Activated CD4-positive, alpha-beta T cell treated with anti-CD3 and anti-CD28 coated beads for 4 hours (primary cell): ENCODE measurements at regions not wholly inside any gene's neighbourhood (a gene's known extent, or its start where the extent isn't known, plus 50 kb on each side); places are given as distances from the start of the nearest gene placed in this dataset.
"Not testable (repeated sequence)": the region's sequence is repeated elsewhere in the genome, so short reads cannot be mapped to it uniquely, and the experiment has no call there.

Source experiments
- DNase-seq, 2 donors: peaks; one replicate each; pipeline ENCODE4 v3.0.0-alpha.2; 2020

- DNase-seq: no peak
Observed at GRCh38 chr1:70556541-70556940, 145.5 kb downstream of the CTH start.

GRCh38 chr1:70567167-70567566 lies 156.1 kb downstream of the CTH start:
- DNase-seq: no peak

- no peak for DNase-seq
Observed at GRCh38 chr1:70571191-70571590, 160.1 kb downstream of the CTH start.

GRCh38 chr1:70573317-70573843 lies 162.3 kb downstream of the CTH start:
- no peak for DNase-seq

GRCh38 chr1:70581661-70582060 lies 170.6 kb downstream of the CTH start:
- no peak for DNase-seq

GRCh38 chr1:70583522-70583921 lies 172.5 kb downstream of the CTH start:
- DNase-seq: no peak

- DNase-seq: no peak
Observed at GRCh38 chr1:70586046-70586445, 175.0 kb downstream of the CTH start.

GRCh38 chr1:70587872-70588366 lies 176.9 kb downstream of the CTH start:
- no peak for DNase-seq

- DNase-seq: not testable (repeated sequence)
Observed at GRCh38 chr1:70593551-70593950, 182.5 kb downstream of the CTH start.

- DNase-seq: no peak
Observed at GRCh38 chr1:70608815-70609214, 197.7 kb downstream of the CTH start.

GRCh38 chr1:70610164-70610563 lies 199.1 kb downstream of the CTH start:
- not testable (repeated sequence) for DNase-seq

GRCh38 chr1:70616946-70617345 lies 205.9 kb downstream of the CTH start:
- no peak for DNase-seq

GRCh38 chr1:70617728-70618127 lies 206.7 kb downstream of the CTH start:
- DNase-seq: no peak

GRCh38 chr1:70627910-70628309 lies 216.8 kb downstream of the CTH start:
- DNase-seq: no peak

- DNase-seq: no peak
Observed at GRCh38 chr1:70628973-70629372, 217.9 kb downstream of the CTH start.

GRCh38 chr1:70633004-70633403 lies 221.9 kb downstream of the CTH start:
- no peak for DNase-seq

GRCh38 chr1:70635868-70636267 lies 224.8 kb downstream of the CTH start:
- DNase-seq: no peak

- no peak for DNase-seq
Observed at GRCh38 chr1:70641868-70642267, 230.8 kb downstream of the CTH start.

- DNase-seq: no peak
Observed at GRCh38 chr1:70656361-70656760, 245.3 kb downstream of the CTH start.

- no peak for DNase-seq
Observed at GRCh38 chr1:70659891-70660290, 248.8 kb downstream of the CTH start.

GRCh38 chr1:70666381-70667140 lies 255.5 kb downstream of the CTH start:
- DNase-seq: no peak

GRCh38 chr1:70667494-70668170 lies 256.6 kb downstream of the CTH start:
- no peak for DNase-seq

- DNase-seq: no peak
Observed at GRCh38 chr1:70671006-70671405, 259.9 kb downstream of the CTH start.

- no peak for DNase-seq
Observed at GRCh38 chr1:70672442-70672888, 261.4 kb downstream of the CTH start.
